Mesenchymal stem cell (in vitro differentiated cells and primary cell): ENCODE measurements at regions not wholly inside any gene's neighbourhood (a gene's known extent, or its start where the extent isn't known, plus 50 kb on each side); places are given as distances from the start of the nearest gene placed in this dataset.

Source experiments
- DNase-seq: peaks from one replicate; pipeline ENCODE4 v3.0.0-alpha.2; 2013
- H2AFZ ChIP-seq: one replicate; pipeline ENCODE4 v1.6.1; 2013; ENCODE audit warnings: low read depth, mild to moderate bottlenecking, control low read depth, inconsistent platforms, low read length, moderate library complexity
- H2AK5ac ChIP-seq: 2 replicates; pipeline ENCODE4 v1.6.1; 2013; ENCODE audit warnings: low read length, moderate library complexity, mild to moderate bottlenecking, inconsistent platforms; ENCODE audit not compliant: severe bottlenecking
- H2BK120ac ChIP-seq: one replicate; pipeline ENCODE4 v1.6.1; 2013; ENCODE audit warnings: low read depth, mild to moderate bottlenecking, inconsistent platforms, low read length, moderate library complexity
- H2BK12ac ChIP-seq, 2 experiments: one replicate each; pipeline ENCODE4 v1.6.1; 2013; ENCODE audit warnings: inconsistent platforms in 2 of 2, low read length in 2 of 2, mild to moderate bottlenecking in 2 of 2, moderate library complexity in 2 of 2, control low read depth in 1 of 2
- H2BK15ac ChIP-seq: one replicate; pipeline ENCODE4 v1.6.1; 2013; ENCODE audit warnings: mild to moderate bottlenecking, low read depth, inconsistent platforms; ENCODE audit not compliant: poor library complexity, severe bottlenecking
- H2BK5ac ChIP-seq: 2 replicates; pipeline ENCODE4 v1.6.1; 2013; ENCODE audit warnings: low read depth, mild to moderate bottlenecking, low read length, control low read depth, inconsistent platforms; ENCODE audit not compliant: poor library complexity, severe bottlenecking
- H3K14ac ChIP-seq, 2 experiments: one replicate each; pipeline ENCODE4 v1.6.1; 2013; ENCODE audit warnings: inconsistent platforms in 2 of 2, low read length in 2 of 2, control low read depth in 1 of 2, mild to moderate bottlenecking in 1 of 2, moderate library complexity in 1 of 2
- H3K18ac ChIP-seq, 2 experiments: one replicate each; pipeline ENCODE4 v1.6.1; 2013; ENCODE audit warnings: inconsistent platforms in 2 of 2, low read length in 2 of 2, control low read depth in 1 of 2, low read depth in 1 of 2, mild to moderate bottlenecking in 1 of 2
- H3K23ac ChIP-seq, 2 experiments: one replicate each; pipeline ENCODE4 v1.6.1; 2013; ENCODE audit warnings: inconsistent platforms in 2 of 2, low read length in 2 of 2, mild to moderate bottlenecking in 2 of 2, moderate library complexity in 2 of 2, control low read depth in 1 of 2
- H3K27ac ChIP-seq: 2 replicates; pipeline ENCODE4 v1.5.1; 2013; ENCODE audit warnings: mild to moderate bottlenecking, moderate library complexity, low read length, control low read depth, inconsistent platforms; ENCODE audit not compliant: poor library complexity, severe bottlenecking
- H3K27me3 ChIP-seq, 2 experiments: 2 replicates each; pipeline versions ENCODE4 v1.6.1 to v1.7.0; 2013; ENCODE audit warnings: low read length in 2 of 2, mild to moderate bottlenecking in 2 of 2, moderate library complexity in 2 of 2, control low read depth in 1 of 2, inconsistent platforms in 1 of 2; ENCODE audit not compliant: control insufficient read depth in 1 of 2, insufficient read depth in 1 of 2
- H3K36me3 ChIP-seq, 2 experiments: 2 replicates each; pipeline versions ENCODE4 v1.6.1 to v1.7.0; 2013; ENCODE audit warnings: low read length in 2 of 2, control low read depth in 1 of 2, inconsistent platforms in 1 of 2, low read depth in 1 of 2, mild to moderate bottlenecking in 1 of 2; ENCODE audit not compliant: insufficient read depth in 2 of 2, control insufficient read depth in 1 of 2
- H3K4ac ChIP-seq, 2 experiments: one replicate each; pipeline ENCODE4 v1.6.1; 2013; ENCODE audit warnings: inconsistent platforms in 2 of 2, low read length in 2 of 2, mild to moderate bottlenecking in 2 of 2, moderate library complexity in 2 of 2, control low read depth in 1 of 2, low read depth in 1 of 2
- H3K4me1 ChIP-seq: 2 replicates; pipeline ENCODE4 v1.6.1; 2013; ENCODE audit warnings: low read depth, low read length, control low read depth; ENCODE audit not compliant: control insufficient read depth, insufficient read depth
- H3K4me2 ChIP-seq: 2 replicates; pipeline ENCODE4 v1.6.1; 2013; ENCODE audit warnings: low read length, mild to moderate bottlenecking, inconsistent platforms; ENCODE audit not compliant: poor library complexity, severe bottlenecking
- H3K4me3 ChIP-seq, 2 experiments: 2 replicates each; pipeline versions ENCODE4 v1.5.1 to v1.7.0; 2013; ENCODE audit warnings: low read length in 2 of 2, mild to moderate bottlenecking in 2 of 2, control low read depth in 1 of 2, low read depth in 1 of 2; ENCODE audit not compliant: insufficient read depth in 1 of 2
- H3K79me1 ChIP-seq: replicated peaks from 2 replicates; pipeline ENCODE4 v1.6.1; 2013; ENCODE audit warnings: mild to moderate bottlenecking, control low read depth, low read length, inconsistent platforms; ENCODE audit not compliant: poor library complexity, severe bottlenecking
- H3K9ac ChIP-seq: 2 replicates; pipeline ENCODE4 v1.7.0; 2013; ENCODE audit warnings: mild to moderate bottlenecking, low read length, moderate library complexity
- H3K9me3 ChIP-seq: 2 replicates; pipeline ENCODE4 v1.7.0; 2013; ENCODE audit warnings: mild to moderate bottlenecking, low read length; ENCODE audit not compliant: control insufficient read depth
- H4K8ac ChIP-seq: one replicate; pipeline ENCODE4 v1.6.1; 2013; ENCODE audit warnings: inconsistent platforms, mild to moderate bottlenecking, low read length, moderate library complexity
- H4K91ac ChIP-seq: one replicate; pipeline ENCODE4 v1.6.1; 2013; ENCODE audit warnings: mild to moderate bottlenecking, low read length, inconsistent platforms
- WGBS: methylation state at CpG from one replicate; pipeline ENCODE4 v1.1.7; 2013; ENCODE audit warnings: mixed read lengths; 5-methylcytosine and 5-hydroxymethylcytosine counted together

GRCh38 chr12:24360907-24361306, 411.4 kb upstream of the SOX5 start:
- H3K23ac ChIP-seq: no peak overlapping the region
- peak overlapping the region; percentile 26 for H3K27ac ChIP-seq
- no peaks in the 10 kb centered on the region for H3K36me3 ChIP-seq
- no peaks in the 10 kb centered on the region for H3K79me1 ChIP-seq
- H3K27me3 ChIP-seq: no peaks in the 10 kb centered on the region
- no peak overlapping the region for H2BK15ac ChIP-seq
- no peak overlapping the region for H2BK5ac ChIP-seq
- H2AK5ac ChIP-seq: no peak overlapping the region
- no peak overlapping the region for H2AFZ ChIP-seq
- peak overlapping the region; percentile 43 for H3K4me2 ChIP-seq
- 5% methylated on average over 5 of the region's 5 CpGs for WGBS
- H2BK12ac ChIP-seq: no peak overlapping the region
- H4K8ac ChIP-seq: no peak overlapping the region
- peak; percentile 92 for DNase-seq
- no peak overlapping the region for H4K91ac ChIP-seq
- peaks cover 5% of the 10 kb centered on the region for H3K4me1 ChIP-seq
- H3K9ac ChIP-seq: no peak overlapping the region
- H2BK120ac ChIP-seq: no peak overlapping the region
- no peak overlapping the region for H3K4ac ChIP-seq
- H3K14ac ChIP-seq: no peak overlapping the region
- H3K18ac ChIP-seq: no peak overlapping the region
- no peak overlapping the region for H3K4me3 ChIP-seq
- no peaks in the 10 kb centered on the region for H3K9me3 ChIP-seq

- Histone ChIP-seq H3K4ac (no peak overlapping the region), H3K27ac (peak overlapping the region; percentile 52), H3K4me2 (no peak overlapping the region), H2AFZ (no peak overlapping the region), H4K8ac (no peak overlapping the region), H3K9ac (no peak overlapping the region), H3K4me1 (peaks cover 5% of the 10 kb centered on the region), H3K27me3 (no peaks in the 10 kb centered on the region), H2BK15ac (no peak overlapping the region), H3K23ac (no peak overlapping the region), H2AK5ac (no peak overlapping the region), H2BK12ac (no peak overlapping the region), H4K91ac (no peak overlapping the region), H2BK5ac (no peak overlapping the region), H3K18ac (no peak overlapping the region), H3K4me3 (no peak overlapping the region), H3K14ac (no peak overlapping the region), H3K79me1 (no peaks in the 10 kb centered on the region), H3K36me3 (no peaks in the 10 kb centered on the region), H3K9me3 (no peaks in the 10 kb centered on the region), H2BK120ac (no peak overlapping the region)
- 63% methylated on average over 3 of the region's 4 CpGs for WGBS
- DNase-seq: no peak
Observed at GRCh38 chr12:24360461-24360860, 411.0 kb upstream of the SOX5 start.

- no peak overlapping the region for H3K4me2 ChIP-seq
- H3K9me3 ChIP-seq: no peaks in the 10 kb centered on the region
- no peak overlapping the region for H3K27ac ChIP-seq
- DNase-seq: peak; percentile 45
- H2BK15ac ChIP-seq: no peak overlapping the region
- no peaks in the 10 kb centered on the region for H3K36me3 ChIP-seq
- H3K27me3 ChIP-seq: no peaks in the 10 kb centered on the region
- H3K9ac ChIP-seq: peak overlapping the region; percentile 16
- no peak overlapping the region for H3K4ac ChIP-seq
- no peak overlapping the region for H2BK12ac ChIP-seq
- H4K8ac ChIP-seq: no peak overlapping the region
- H2AK5ac ChIP-seq: no peak overlapping the region
- H3K4me1 ChIP-seq: peaks cover 5% of the 10 kb centered on the region
- no peak overlapping the region for H4K91ac ChIP-seq
- H3K4me3 ChIP-seq: no peak overlapping the region
- WGBS: no CpG with 5 or more reads among the region's 1 CpG
- H2BK5ac ChIP-seq: no peak overlapping the region
- no peak overlapping the region for H3K14ac ChIP-seq
- no peaks in the 10 kb centered on the region for H3K79me1 ChIP-seq
- no peak overlapping the region for H3K18ac ChIP-seq
- H2AFZ ChIP-seq: no peak overlapping the region
- H2BK120ac ChIP-seq: no peak overlapping the region
- H3K23ac ChIP-seq: no peak overlapping the region
Observed at GRCh38 chr12:24360057-24360456, 410.6 kb upstream of the SOX5 start.

GRCh38 chr12:24359418-24359817, 409.9 kb upstream of the SOX5 start:
- no peak overlapping the region for H3K4me3 ChIP-seq

More at GRCh38 chr12:24359418-24359817, 409.9 kb upstream of the SOX5 start:
- no peaks in the 10 kb centered on the region for H3K27me3 ChIP-seq
- H2BK5ac ChIP-seq: no peak overlapping the region
- no peaks in the 10 kb centered on the region for H3K79me1 ChIP-seq
- H2AFZ ChIP-seq: no peak overlapping the region
- no peaks in the 10 kb centered on the region for H3K36me3 ChIP-seq
- H2AK5ac ChIP-seq: no peak overlapping the region
- no peak overlapping the region for H3K4me2 ChIP-seq
- H3K9ac ChIP-seq: peak overlapping the region; percentile 16
- H4K8ac ChIP-seq: no peak overlapping the region
- no CpG with 5 or more reads among the region's 1 CpG for WGBS
- no peak overlapping the region for H3K23ac ChIP-seq
- no peaks in the 10 kb centered on the region for H3K9me3 ChIP-seq
- no peak overlapping the region for H3K27ac ChIP-seq
- H3K18ac ChIP-seq: no peak overlapping the region
- H3K4ac ChIP-seq: no peak overlapping the region
- no peak overlapping the region for H4K91ac ChIP-seq
- H2BK120ac ChIP-seq: no peak overlapping the region
- H3K4me1 ChIP-seq: peaks cover 5% of the 10 kb centered on the region
- H3K14ac ChIP-seq: no peak overlapping the region
- no peak overlapping the region for H2BK12ac ChIP-seq
- no peak overlapping the region for H2BK15ac ChIP-seq
- DNase-seq: no peak
